Panc1 (cell line): ENCODE measurements at regions not wholly inside any gene's neighbourhood (a gene's known extent, or its start where the extent isn't known, plus 50 kb on each side); places are given as distances from the start of the nearest gene placed in this dataset.

Experiments used
- CTCF ChIP-seq: fragments of 450-650 bp; IDR thresholded peaks from 2 replicates; pipeline ENCODE4 v1.5.1; 2017; ENCODE audit warnings: mild to moderate bottlenecking
- POLR2AphosphoS5 ChIP-seq: IDR thresholded peaks from 2 replicates; pipeline ENCODE4 v1.6.1; 2012; ENCODE audit warnings: mild to moderate bottlenecking, low read depth, low read length, moderate library complexity
- REST ChIP-seq, 2 experiments: IDR thresholded peaks; 2 replicates each; pipeline ENCODE4 v1.6.1; 2011 to 2012; ENCODE audit warnings: low read depth in 2 of 2, control low read depth in 1 of 2, low read length in 1 of 2, mild to moderate bottlenecking in 1 of 2, moderate library complexity in 1 of 2; ENCODE audit not compliant: insufficient read depth in 1 of 2
- SIN3A ChIP-seq: IDR thresholded peaks from 2 replicates; pipeline ENCODE4 v1.6.1; 2012; ENCODE audit warnings: low read depth, mild to moderate bottlenecking, low read length, moderate library complexity, borderline replicate concordance; ENCODE audit not compliant: insufficient read depth
- TCF7L2 ChIP-seq: IDR thresholded peaks from 2 replicates; pipeline ENCODE4 v1.6.1; 2011; ENCODE audit warnings: mild to moderate bottlenecking, low read depth, low read length, inconsistent platforms

DNA sequence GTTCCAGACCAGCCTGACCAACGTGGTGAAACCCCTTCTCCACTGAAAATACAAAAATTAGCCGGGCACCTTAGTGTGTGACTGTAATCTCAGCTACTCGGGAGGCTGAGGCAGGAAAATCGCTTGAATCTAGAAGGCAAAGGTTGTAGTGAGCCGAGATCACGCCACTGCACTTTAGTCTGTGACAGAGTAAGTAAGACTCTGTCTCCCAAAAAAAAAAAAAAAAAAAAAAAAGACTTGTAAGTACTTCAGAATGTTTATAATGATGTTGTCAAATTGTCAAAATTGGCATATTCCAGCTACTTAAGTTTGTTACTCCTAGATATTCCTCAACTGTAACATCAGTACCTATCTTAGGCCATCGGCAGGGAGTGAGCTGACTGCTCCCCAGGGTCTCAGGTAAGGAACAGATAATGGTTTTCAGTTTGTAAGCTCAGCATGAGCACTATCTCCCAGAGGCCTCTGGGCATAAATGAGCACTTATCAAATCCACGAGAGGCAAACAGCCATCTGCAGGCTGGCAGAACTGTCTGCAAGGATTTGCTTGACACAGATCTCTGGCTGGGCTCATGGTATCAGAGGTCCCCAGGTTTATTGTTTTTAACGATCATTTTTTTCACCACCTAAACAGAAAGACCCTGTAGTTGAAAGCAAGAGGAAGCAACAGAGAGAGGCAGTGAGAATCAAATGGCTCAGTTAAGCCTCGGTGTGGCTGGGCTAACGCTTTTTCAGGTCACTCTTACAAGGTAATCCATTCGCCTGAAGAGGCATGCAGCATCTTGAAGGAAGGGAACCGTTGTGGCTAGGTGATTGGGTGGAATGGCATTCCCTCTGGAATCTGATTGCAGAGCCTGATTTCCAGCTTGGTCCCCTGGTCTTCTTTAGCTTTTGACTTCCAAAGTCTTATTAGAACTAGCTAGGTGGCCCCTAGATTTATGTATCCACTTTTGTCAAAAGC lies 115.9 kb downstream of the LY86 start:
- TF ChIP-seq CTCF (no peak), POLR2AphosphoS5 (no peak), REST (IDR thresholded peaks at IDR 0.05; ENCODE audit: insufficient read depth in 1 of 2, low read depth in 2 of 2, low read length in 1 of 2) (no peak), TCF7L2 (no peak), SIN3A (no peak)
